SK-N-SH treated with all-trans-retinoic acid at 6 μM for 48 hours (cell line): ENCODE measurements at regions not wholly inside any gene's neighbourhood (a gene's known extent, or its start where the extent isn't known, plus 50 kb on each side); places are given as distances from the start of the nearest gene placed in this dataset.

ENCODE experiments used
- ARNTL ChIP-seq: fragments of 450-650 bp; formaldehyde crosslinking; IDR thresholded peaks from 2 replicates; pipeline ENCODE4 v1.5.0; 2020; ENCODE audit warnings: low read depth, mild to moderate bottlenecking, moderate library complexity, borderline replicate concordance
- CSDC2 ChIP-seq: fragments of 250-450 bp; sonication (Bioruptor Pico); IDR thresholded peaks from 2 replicates; pipeline ENCODE4 v1.5.0; 2020; ENCODE audit warnings: mild to moderate bottlenecking, moderate library complexity
- OSR1 ChIP-seq: fragments of 250-450 bp; sonication (Bioruptor Pico); IDR thresholded peaks from 2 replicates; pipeline ENCODE4 v1.8.0; 2022; ENCODE audit warnings: moderate library complexity, mild to moderate bottlenecking, inconsistent platforms
- TCF4 ChIP-seq: fragments of 250-450 bp; sonication (Bioruptor Pico); IDR thresholded peaks from 2 replicates; pipeline ENCODE4 v1.8.0; 2021; ENCODE audit warnings: mild to moderate bottlenecking, moderate library complexity, borderline replicate concordance
- TOX ChIP-seq: fragments of 250-450 bp; sonication (Bioruptor Pico); IDR thresholded peaks from 2 replicates; pipeline ENCODE4 v1.8.0; 2021; ENCODE audit warnings: mild to moderate bottlenecking, moderate library complexity, borderline replicate concordance
- ZC3H10 ChIP-seq: fragments of 250-450 bp; sonication (Bioruptor Pico); IDR thresholded peaks from 2 replicates; pipeline ENCODE4 v1.5.1; 2021; ENCODE audit warnings: mild to moderate bottlenecking, moderate library complexity
- ZFP3 ChIP-seq: fragments of 250-450 bp; sonication (Bioruptor Pico); IDR thresholded peaks from 2 replicates; pipeline ENCODE4 v1.5.0; 2020; ENCODE audit warnings: mild to moderate bottlenecking, moderate library complexity
- ZNF565 ChIP-seq: fragments of 450-650 bp; formaldehyde crosslinking; conservative IDR thresholded peaks from 2 replicates; pipeline ENCODE4 v1.5.0; 2020; ENCODE audit warnings: low read depth, mild to moderate bottlenecking, moderate library complexity
- TF ChIP-seq, protein P1 (sequence below): fragments of 250-450 bp; sonication (Bioruptor Pico); IDR thresholded peaks from 2 replicates; pipeline ENCODE4 v1.5.1; 2021; ENCODE audit warnings: mild to moderate bottlenecking, moderate library complexity
- TF ChIP-seq, protein P2 (sequence below): fragments of 250-450 bp; sonication (Bioruptor Pico); IDR thresholded peaks from 2 replicates; pipeline ENCODE4 v1.8.0; 2020; ENCODE audit warnings: mild to moderate bottlenecking, moderate library complexity, borderline replicate concordance

DNA sequence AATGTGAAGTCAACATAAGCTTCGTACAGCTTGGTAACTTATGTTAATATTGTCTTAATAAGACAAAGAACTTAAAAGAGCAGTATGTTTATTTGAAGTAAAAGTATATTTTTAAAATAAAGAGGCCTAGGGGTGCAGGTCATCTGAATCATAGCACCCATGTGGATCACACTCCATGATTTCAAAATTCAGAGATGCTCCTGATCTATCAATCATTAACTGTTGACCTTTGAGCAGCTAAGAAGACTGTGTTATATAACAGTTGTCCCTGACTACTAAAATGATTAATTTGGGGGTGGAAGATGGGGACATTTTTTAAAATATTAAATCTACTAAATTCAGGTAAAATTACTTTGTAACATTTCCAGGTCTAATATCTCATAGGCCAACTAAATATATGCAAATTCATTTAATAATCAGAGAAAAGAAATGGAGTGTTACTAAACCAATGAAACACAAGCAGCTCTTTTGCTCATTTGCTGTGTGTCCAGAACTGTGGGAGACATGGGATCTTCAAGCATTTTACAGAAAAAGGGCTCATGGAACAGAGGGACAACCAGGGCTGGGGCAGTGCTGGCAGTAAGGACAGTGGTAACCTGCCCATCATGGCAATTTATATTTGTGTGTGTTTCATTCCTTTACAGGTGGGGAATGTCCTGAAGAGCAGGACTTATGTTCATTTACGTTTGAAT is 120.7 kb upstream of the PCED1B start:
- TF ChIP-seq ZNF565 (no peak), TOX (CRISPR knock-in tag) (no peak), ZC3H10 (CRISPR knock-in tag) (no peak), ZFP3 (no peak), CSDC2 (CRISPR knock-in tag) (no peak), TCF4 (CRISPR knock-in tag) (no peak), ARNTL (CRISPR knock-in tag) (no peak), OSR1 (CRISPR knock-in tag) (no peak)
- TF ChIP-seq, protein P1, sequence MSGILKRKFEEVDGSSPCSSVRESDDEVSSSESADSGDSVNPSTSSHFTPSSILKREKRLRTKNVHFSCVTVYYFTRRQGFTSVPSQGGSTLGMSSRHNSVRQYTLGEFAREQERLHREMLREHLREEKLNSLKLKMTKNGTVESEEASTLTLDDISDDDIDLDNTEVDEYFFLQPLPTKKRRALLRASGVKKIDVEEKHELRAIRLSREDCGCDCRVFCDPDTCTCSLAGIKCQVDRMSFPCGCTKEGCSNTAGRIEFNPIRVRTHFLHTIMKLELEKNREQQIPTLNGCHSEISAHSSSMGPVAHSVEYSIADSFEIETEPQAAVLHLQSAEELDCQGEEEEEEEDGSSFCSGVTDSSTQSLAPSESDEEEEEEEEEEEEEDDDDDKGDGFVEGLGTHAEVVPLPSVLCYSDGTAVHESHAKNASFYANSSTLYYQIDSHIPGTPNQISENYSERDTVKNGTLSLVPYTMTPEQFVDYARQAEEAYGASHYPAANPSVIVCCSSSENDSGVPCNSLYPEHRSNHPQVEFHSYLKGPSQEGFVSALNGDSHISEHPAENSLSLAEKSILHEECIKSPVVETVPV (CRISPR knock-in tag) = no peak
- TF ChIP-seq, protein P2, sequence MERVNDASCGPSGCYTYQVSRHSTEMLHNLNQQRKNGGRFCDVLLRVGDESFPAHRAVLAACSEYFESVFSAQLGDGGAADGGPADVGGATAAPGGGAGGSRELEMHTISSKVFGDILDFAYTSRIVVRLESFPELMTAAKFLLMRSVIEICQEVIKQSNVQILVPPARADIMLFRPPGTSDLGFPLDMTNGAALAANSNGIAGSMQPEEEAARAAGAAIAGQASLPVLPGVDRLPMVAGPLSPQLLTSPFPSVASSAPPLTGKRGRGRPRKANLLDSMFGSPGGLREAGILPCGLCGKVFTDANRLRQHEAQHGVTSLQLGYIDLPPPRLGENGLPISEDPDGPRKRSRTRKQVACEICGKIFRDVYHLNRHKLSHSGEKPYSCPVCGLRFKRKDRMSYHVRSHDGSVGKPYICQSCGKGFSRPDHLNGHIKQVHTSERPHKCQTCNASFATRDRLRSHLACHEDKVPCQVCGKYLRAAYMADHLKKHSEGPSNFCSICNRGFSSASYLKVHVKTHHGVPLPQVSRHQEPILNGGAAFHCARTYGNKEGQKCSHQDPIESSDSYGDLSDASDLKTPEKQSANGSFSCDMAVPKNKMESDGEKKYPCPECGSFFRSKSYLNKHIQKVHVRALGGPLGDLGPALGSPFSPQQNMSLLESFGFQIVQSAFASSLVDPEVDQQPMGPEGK (CRISPR knock-in tag) = no peak
